Endothelial cell (in vitro differentiated cells): ENCODE measurements at regions not wholly inside any gene's neighbourhood (a gene's known extent, or its start where the extent isn't known, plus 50 kb on each side); places are given as distances from the start of the nearest gene placed in this dataset.

ENCODE experiments used
- DNase-seq: peaks from one replicate; pipeline ENCODE4 v3.0.0; 2021; ENCODE audit warnings: low spot score
- H3K27ac Mint-ChIP-seq: one replicate; pipeline ENCODE4 v1.8.0; 2021; ENCODE audit warnings: mixed read lengths, inconsistent platforms; ENCODE audit not compliant: unreplicated experiment
- H3K27me3 Mint-ChIP-seq: one replicate; pipeline ENCODE4 v1.8.0; 2021; ENCODE audit warnings: mild to moderate bottlenecking, moderate library complexity, mixed read lengths, inconsistent platforms; ENCODE audit not compliant: unreplicated experiment
- H3K36me3 Mint-ChIP-seq: one replicate; pipeline ENCODE4 v1.8.0; 2021; ENCODE audit warnings: mild to moderate bottlenecking, low read depth, mixed read lengths, inconsistent platforms; ENCODE audit not compliant: unreplicated experiment
- H3K4me1 Mint-ChIP-seq: one replicate; pipeline ENCODE4 v1.8.0; 2021; ENCODE audit warnings: mild to moderate bottlenecking, mixed read lengths, inconsistent platforms; ENCODE audit not compliant: unreplicated experiment
- H3K4me3 Mint-ChIP-seq: one replicate; pipeline ENCODE4 v1.8.0; 2021; ENCODE audit warnings: mild to moderate bottlenecking, mixed read lengths, inconsistent platforms; ENCODE audit not compliant: unreplicated experiment
- H3K9me3 Mint-ChIP-seq: one replicate; pipeline ENCODE4 v1.8.0; 2021; ENCODE audit warnings: mixed read lengths, inconsistent platforms; ENCODE audit not compliant: unreplicated experiment
- TF ChIP-seq, protein P1 (sequence below): fragments of 200-600 bp; sonication (generic); IDR thresholded peaks from one replicate; pipeline ENCODE4 v1.5.0; 2021; ENCODE audit warnings: antibody characterized with exemption; ENCODE audit not compliant: unreplicated experiment

DNA sequence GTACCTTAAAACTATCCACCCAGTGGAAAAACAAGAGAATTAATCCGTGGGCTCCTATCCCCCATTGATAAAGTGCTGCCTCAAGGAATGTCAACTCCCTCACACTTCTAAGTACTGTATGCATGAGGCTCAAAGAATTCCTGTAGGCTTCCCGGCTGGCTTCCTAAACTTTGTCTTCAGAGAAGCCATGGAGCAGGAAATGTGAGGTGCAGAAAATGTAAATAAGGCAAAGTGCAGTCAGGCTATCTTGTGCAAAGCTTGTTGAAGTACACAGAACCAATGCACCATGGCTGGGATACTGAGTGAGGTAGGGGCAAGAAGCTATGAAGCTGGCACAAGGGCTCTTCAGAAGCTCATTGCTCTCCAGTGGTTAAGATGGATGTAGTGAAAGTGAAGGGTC, 611.0 kb downstream of the FSCB start:
- TF ChIP-seq, protein P1, sequence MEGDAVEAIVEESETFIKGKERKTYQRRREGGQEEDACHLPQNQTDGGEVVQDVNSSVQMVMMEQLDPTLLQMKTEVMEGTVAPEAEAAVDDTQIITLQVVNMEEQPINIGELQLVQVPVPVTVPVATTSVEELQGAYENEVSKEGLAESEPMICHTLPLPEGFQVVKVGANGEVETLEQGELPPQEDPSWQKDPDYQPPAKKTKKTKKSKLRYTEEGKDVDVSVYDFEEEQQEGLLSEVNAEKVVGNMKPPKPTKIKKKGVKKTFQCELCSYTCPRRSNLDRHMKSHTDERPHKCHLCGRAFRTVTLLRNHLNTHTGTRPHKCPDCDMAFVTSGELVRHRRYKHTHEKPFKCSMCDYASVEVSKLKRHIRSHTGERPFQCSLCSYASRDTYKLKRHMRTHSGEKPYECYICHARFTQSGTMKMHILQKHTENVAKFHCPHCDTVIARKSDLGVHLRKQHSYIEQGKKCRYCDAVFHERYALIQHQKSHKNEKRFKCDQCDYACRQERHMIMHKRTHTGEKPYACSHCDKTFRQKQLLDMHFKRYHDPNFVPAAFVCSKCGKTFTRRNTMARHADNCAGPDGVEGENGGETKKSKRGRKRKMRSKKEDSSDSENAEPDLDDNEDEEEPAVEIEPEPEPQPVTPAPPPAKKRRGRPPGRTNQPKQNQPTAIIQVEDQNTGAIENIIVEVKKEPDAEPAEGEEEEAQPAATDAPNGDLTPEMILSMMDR, result no peak
- Mint-ChIP-seq H3K4me3 (no peak overlapping the region), H3K4me1 (peaks cover 4% of the 10 kb centered on the region), H3K27ac (no peak overlapping the region), H3K27me3 (no peaks in the 10 kb centered on the region), H3K9me3 (no peaks in the 10 kb centered on the region), H3K36me3 (no peaks in the 10 kb centered on the region)
- no peak for DNase-seq

DNA sequence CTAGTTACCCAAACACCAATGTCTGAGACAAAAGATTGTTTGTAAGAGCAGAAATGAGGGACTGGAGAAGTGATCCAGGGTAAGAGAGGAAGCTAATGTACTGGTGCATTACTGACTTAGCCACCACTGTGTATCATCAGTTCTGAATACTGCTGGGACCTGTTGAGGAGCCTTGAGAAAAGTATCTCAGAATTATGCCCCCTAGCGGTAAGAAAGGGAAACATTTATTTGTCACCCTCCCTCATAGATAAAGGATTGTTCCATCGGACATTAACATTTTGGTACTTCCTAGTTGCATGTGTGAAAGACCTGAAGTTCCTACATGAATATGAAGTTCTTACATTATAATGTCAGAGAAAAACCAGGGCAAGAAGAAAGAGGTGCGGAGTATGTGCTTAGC, 612.5 kb downstream of the FSCB start:
- DNase-seq, result no peak
- TF ChIP-seq, protein P1, result peak; percentile 96
- no peaks in the 10 kb centered on the region for H3K27me3 Mint-ChIP-seq

DNA sequence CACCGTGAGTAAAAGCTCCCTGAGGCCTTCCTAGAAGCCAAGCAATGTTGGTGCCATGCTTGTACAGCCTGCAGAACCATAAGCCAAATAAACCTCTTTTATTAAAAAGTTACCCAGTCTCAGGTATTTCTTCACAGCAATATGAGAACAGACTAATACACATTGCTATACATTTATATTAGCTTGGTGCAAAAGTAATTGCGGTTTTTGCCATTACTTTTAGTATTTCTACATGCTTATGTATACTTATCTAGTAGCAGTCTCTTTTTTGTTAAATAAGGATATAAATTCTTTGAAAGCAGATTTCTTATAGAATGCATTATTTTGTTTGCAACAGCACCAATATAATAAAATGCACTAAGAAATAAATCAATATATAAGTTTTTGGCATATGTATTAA, 619.6 kb downstream of the FSCB start:
- Mint-ChIP-seq H3K27me3 (no peaks in the 10 kb centered on the region), H3K4me1 (no peaks in the 10 kb centered on the region), H3K9me3 (no peaks in the 10 kb centered on the region), H3K36me3 (no peaks in the 10 kb centered on the region), H3K27ac (no peak overlapping the region), H3K4me3 (no peak overlapping the region)
- no peak for DNase-seq
- TF ChIP-seq, protein P1, result no peak

More for the DNA sequence above, 612.5 kb downstream of the FSCB start:
- Mint-ChIP-seq H3K9me3 (no peaks in the 10 kb centered on the region), H3K27ac (no peak overlapping the region), H3K4me1 (no peaks in the 10 kb centered on the region), H3K36me3 (no peaks in the 10 kb centered on the region), H3K4me3 (no peak overlapping the region)

DNA sequence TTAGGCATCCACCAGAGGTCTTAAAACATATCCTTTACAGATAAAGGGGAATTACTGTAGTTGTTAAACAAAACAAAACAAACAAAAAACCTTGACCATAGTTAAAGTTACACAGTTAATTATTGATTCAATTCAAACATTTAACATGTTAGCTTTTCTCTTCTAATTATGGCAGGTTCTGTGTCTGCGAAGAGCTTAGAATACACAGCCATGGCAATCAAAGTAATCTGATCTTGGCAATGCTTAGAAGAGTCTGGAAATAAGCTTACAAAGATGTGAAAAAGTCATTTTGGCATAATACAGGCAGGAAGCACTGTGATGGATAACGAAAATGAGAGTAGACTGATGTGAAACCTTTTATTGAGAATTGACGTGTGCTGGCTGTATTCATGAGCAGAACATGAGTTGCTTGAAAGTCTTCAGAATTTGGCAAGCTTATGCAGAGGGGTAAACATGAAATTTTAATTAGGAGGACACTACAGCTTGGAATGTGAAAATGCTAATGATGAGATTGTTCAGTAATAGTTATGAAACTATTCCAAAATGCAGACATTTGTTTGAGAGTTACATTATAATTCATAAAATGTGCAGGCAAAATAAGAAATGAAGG, 629.6 kb downstream of the FSCB start:
- Mint-ChIP-seq H3K27me3 (peaks cover 2% of the 10 kb centered on the region), H3K4me3 (no peak overlapping the region), H3K36me3 (no peaks in the 10 kb centered on the region), H3K4me1 (peaks cover 2% of the 10 kb centered on the region), H3K27ac (no peak overlapping the region), H3K9me3 (no peaks in the 10 kb centered on the region)
- DNase-seq, result no peak
- TF ChIP-seq, protein P1, result no peak

DNA sequence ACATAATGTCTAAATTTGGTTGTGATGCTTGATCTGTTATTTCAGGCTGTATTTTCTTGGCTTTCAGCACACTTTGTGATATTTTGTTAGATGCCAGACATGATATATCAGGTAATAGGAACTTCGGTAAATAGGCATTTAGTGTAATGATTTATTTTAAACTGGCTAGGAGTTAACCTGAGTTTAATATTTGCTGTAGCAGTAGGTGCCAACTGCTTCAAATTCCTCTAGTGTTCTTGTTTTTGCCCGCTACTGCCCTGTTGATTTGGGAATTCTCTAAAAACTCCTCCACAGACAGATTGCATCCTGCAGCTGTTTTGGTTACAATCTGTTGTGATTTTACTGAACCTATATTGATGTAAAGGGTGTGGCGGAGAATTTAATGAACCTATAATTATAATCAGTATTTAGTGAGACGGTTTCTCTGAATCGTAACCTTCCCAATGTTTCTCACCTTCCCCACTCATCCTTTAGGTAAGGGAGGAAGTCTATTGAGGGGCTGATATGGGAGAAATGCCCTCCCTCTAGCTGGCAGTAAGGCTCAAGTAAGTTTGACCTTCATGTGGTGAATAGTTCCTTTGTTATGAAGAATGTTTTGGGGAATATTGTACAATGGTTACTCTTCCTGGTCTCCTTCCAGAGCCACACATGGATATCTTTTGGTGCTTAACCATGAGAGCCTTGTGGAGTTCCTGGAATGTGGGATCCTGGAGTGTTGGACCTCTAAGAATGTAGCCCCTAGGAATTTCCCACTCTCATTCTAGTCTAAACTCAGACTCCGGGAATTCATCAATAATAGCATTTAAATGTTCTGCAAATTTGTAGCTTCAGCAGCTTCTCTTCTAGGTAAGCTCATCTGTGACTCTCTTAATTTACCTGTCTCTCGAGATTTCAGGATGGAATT, 634.1 kb downstream of the FSCB start:
- Mint-ChIP-seq H3K27ac (no peak overlapping the region), H3K9me3 (no peaks in the 10 kb centered on the region), H3K4me1 (peaks cover 6% of the 10 kb centered on the region), H3K4me3 (no peak overlapping the region), H3K36me3 (no peaks in the 10 kb centered on the region), H3K27me3 (peaks cover 7% of the 10 kb centered on the region)
- TF ChIP-seq, protein P1, result no peak
- DNase-seq, result no peak
